ENCODE measurements at regions not wholly inside any gene's neighbourhood (a gene's known extent, or its start where the extent isn't known, plus 50 kb on each side); places are given as distances from the start of the nearest gene placed in this dataset.

GRCh38 chr20:62527781-62528180 lies 52.0 kb upstream of the GATA5 start:
- no peak overlapping the region for H2AFZ ChIP-seq (ENCODE audit: low read length)
- peaks cover 0 to 2% of the 10 kb centered on the region in 2 donors for H3K9me3 ChIP-seq (replicated peaks in 1 of 2; ENCODE audit: control insufficient read depth in 2 of 2, insufficient read depth in 1 of 2, low read depth in 1 of 2, low read length in 2 of 2)
- no peak overlapping the region for H3K23ac ChIP-seq (ENCODE audit: low read depth, low read length, poor library complexity)
- no peak overlapping the region for H2BK120ac ChIP-seq (ENCODE audit: low read depth, low read length)
- H4K91ac ChIP-seq (ENCODE audit: low read depth, low read length, poor library complexity) = no peak overlapping the region
- no peaks in the 10 kb centered on the region for H3K79me1 ChIP-seq (ENCODE audit: low read depth, low read length)
- peaks cover 0 to 57% (median 0%) of the 10 kb centered on the region in 3 experiments for H3K27me3 ChIP-seq (ENCODE audit: control insufficient read depth in 3 of 3, insufficient read depth in 3 of 3, low read depth in 1 of 3, low read length in 3 of 3)
- no peak overlapping the region for H3K9ac ChIP-seq (ENCODE audit: low read depth, low read length, poor library complexity)
- H3K4me2 ChIP-seq (ENCODE audit: insufficient read depth, low read length, poor library complexity, severe bottlenecking) = no peak overlapping the region
- H2BK12ac ChIP-seq (ENCODE audit: low read length) = no peak overlapping the region
- peak overlapping the region; percentile 48 for H3K18ac ChIP-seq (ENCODE audit: low read length)
- WGBS, 2 donors (ENCODE audit: extremely low coverage in 2 of 2, insufficient read length in 2 of 2, insufficient replicate concordance in 1 of 2) = no CpG with 5 or more reads among the region's 20 CpGs
- no peak overlapping the region for H3K27ac ChIP-seq (replicated peaks; ENCODE audit: low read length)
- no peaks in the 10 kb centered on the region for H3K36me3 ChIP-seq (replicated peaks in 1 of 2; ENCODE audit: control insufficient read depth in 2 of 2, insufficient read depth in 2 of 2, low read length in 2 of 2)
- no peak overlapping the region for H3K14ac ChIP-seq (ENCODE audit: low read length)
- peak overlapping the region; percentile 53 for H3K4ac ChIP-seq (ENCODE audit: low read length)
- no peak for DNase-seq (ENCODE audit: low spot score)
- H2BK5ac ChIP-seq (ENCODE audit: low read length) = no peak overlapping the region
- H3K4me3 ChIP-seq (ENCODE audit: low read length in 2 of 2) = no peak overlapping the region
- no peak overlapping the region for H2AK5ac ChIP-seq (ENCODE audit: low read depth, low read length)
- H2BK15ac ChIP-seq (ENCODE audit: low read length) = peak overlapping the region; percentile 67
- no peak overlapping the region for H4K8ac ChIP-seq (ENCODE audit: low read depth, low read length)
- peaks cover 6 to 10% of the 10 kb centered on the region in 2 donors for H3K4me1 ChIP-seq (ENCODE audit: control insufficient read depth in 2 of 2, insufficient read depth in 1 of 2, low read depth in 1 of 2, low read length in 2 of 2)

- Histone ChIP-seq H2BK5ac (ENCODE audit: low read length) (peak overlapping the region; percentile 21), H3K9me3 (replicated peaks in 1 of 2; ENCODE audit: control insufficient read depth in 2 of 2, insufficient read depth in 1 of 2, low read depth in 1 of 2, low read length in 2 of 2) (peaks cover 0 to 2% of the 10 kb centered on the region in 2 donors), H3K27me3 (ENCODE audit: control insufficient read depth in 3 of 3, insufficient read depth in 3 of 3, low read depth in 1 of 3, low read length in 3 of 3) (peaks cover 0 to 55% (median 0%) of the 10 kb centered on the region in 3 experiments), H2BK12ac (ENCODE audit: low read length) (no peak overlapping the region), H3K4me3 (ENCODE audit: low read length in 2 of 2) (no peak overlapping the region), H4K91ac (ENCODE audit: low read depth, low read length, poor library complexity) (no peak overlapping the region), H3K14ac (ENCODE audit: low read length) (peak overlapping the region; percentile 0), H2BK120ac (ENCODE audit: low read depth, low read length) (no peak overlapping the region), H3K4me1 (ENCODE audit: control insufficient read depth in 2 of 2, insufficient read depth in 1 of 2, low read depth in 1 of 2, low read length in 2 of 2) (peaks cover 6 to 8% of the 10 kb centered on the region in 2 donors), H3K36me3 (replicated peaks in 1 of 2; ENCODE audit: control insufficient read depth in 2 of 2, insufficient read depth in 2 of 2, low read length in 2 of 2) (no peaks in the 10 kb centered on the region), H2BK15ac (ENCODE audit: low read length) (no peak overlapping the region), H3K4ac (ENCODE audit: low read length) (no peak overlapping the region), H3K4me2 (ENCODE audit: insufficient read depth, low read length, poor library complexity, severe bottlenecking) (no peak overlapping the region), H3K9ac (ENCODE audit: low read depth, low read length, poor library complexity) (peak overlapping the region; percentile 45), H4K8ac (ENCODE audit: low read depth, low read length) (no peak overlapping the region), H2AFZ (ENCODE audit: low read length) (no peak overlapping the region), H3K18ac (ENCODE audit: low read length) (peak overlapping the region; percentile 27), H2AK5ac (ENCODE audit: low read depth, low read length) (no peak overlapping the region), H3K79me1 (ENCODE audit: low read depth, low read length) (no peaks in the 10 kb centered on the region), H3K23ac (ENCODE audit: low read depth, low read length, poor library complexity) (no peak overlapping the region), H3K27ac (replicated peaks; ENCODE audit: low read length) (no peak overlapping the region)
- no CpG with 5 or more reads among the region's 25 CpGs for WGBS, 2 donors (ENCODE audit: extremely low coverage in 2 of 2, insufficient read length in 2 of 2, insufficient replicate concordance in 1 of 2)
- DNase-seq (ENCODE audit: low spot score) = no peak
Measured at GRCh38 chr20:62528983-62529891, 53.4 kb upstream of the GATA5 start.

DNA sequence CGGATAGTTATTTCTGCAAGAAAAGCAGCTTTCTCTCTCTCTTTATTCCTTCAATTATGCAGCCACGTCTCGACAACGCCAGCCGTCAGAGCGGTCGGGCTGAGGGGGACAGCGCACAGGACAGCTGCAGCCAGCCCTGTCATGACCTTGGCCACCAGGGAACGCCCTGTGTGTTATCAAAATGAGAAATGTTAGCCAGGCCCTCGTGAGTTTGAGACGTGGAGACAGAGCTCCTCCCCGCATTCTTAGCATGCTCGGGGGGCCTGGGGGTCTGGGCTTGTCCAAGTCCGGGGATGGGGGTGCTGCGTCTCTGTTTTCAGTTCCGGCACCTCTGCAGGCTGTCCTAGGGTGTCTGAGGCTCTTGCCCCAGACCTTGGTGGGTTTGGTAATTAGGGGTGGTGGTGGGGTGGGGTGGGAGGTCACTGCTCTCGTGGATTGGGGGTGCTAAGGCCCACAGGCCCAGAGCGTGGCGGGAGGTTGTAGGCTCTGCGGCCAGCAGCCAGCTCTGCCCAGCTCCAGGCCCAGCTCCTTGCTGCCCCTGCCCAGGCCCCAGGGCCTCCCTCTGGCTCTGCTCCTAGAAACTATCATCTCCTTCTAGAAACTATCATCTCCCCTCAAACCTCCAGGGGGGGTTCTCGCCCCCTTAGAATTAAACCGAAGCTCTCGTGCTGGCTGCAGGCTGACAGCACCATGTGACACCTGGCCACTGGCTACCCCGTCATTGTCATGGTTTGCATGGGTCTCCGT lies 54.3 kb upstream of the GATA5 start:
- Histone ChIP-seq H2AFZ (ENCODE audit: low read length) (no peak overlapping the region), H3K4me2 (ENCODE audit: insufficient read depth, low read length, poor library complexity, severe bottlenecking) (no peak overlapping the region), H3K9ac (ENCODE audit: low read depth, low read length, poor library complexity) (no peak overlapping the region), H3K4me3 (ENCODE audit: low read length in 2 of 2) (no peak overlapping the region), H3K27ac (replicated peaks; ENCODE audit: low read length) (no peak overlapping the region), H2AK5ac (ENCODE audit: low read depth, low read length) (peak overlapping the region; percentile 68), H3K9me3 (replicated peaks in 1 of 2; ENCODE audit: control insufficient read depth in 2 of 2, insufficient read depth in 1 of 2, low read depth in 1 of 2, low read length in 2 of 2) (peaks cover 0 to 2% of the 10 kb centered on the region in 2 donors), H2BK15ac (ENCODE audit: low read length) (no peak overlapping the region), H3K14ac (ENCODE audit: low read length) (no peak overlapping the region), H3K4ac (ENCODE audit: low read length) (no peak overlapping the region), H3K4me1 (ENCODE audit: control insufficient read depth in 2 of 2, insufficient read depth in 1 of 2, low read depth in 1 of 2, low read length in 2 of 2) (peaks cover 0 to 2% of the 10 kb centered on the region in 2 donors), H3K27me3 (ENCODE audit: control insufficient read depth in 3 of 3, insufficient read depth in 3 of 3, low read depth in 1 of 3, low read length in 3 of 3) (peaks cover 0 to 55% (median 0%) of the 10 kb centered on the region in 3 experiments), H3K23ac (ENCODE audit: low read depth, low read length, poor library complexity) (no peak overlapping the region), H3K79me1 (ENCODE audit: low read depth, low read length) (no peaks in the 10 kb centered on the region), H2BK120ac (ENCODE audit: low read depth, low read length) (no peak overlapping the region), H3K18ac (ENCODE audit: low read length) (peak overlapping the region; percentile 81), H4K8ac (ENCODE audit: low read depth, low read length) (no peak overlapping the region), H2BK5ac (ENCODE audit: low read length) (peak overlapping the region; percentile 21), H2BK12ac (ENCODE audit: low read length) (no peak overlapping the region), H3K36me3 (replicated peaks in 1 of 2; ENCODE audit: control insufficient read depth in 2 of 2, insufficient read depth in 2 of 2, low read length in 2 of 2) (no peaks in the 10 kb centered on the region), H4K91ac (ENCODE audit: low read depth, low read length, poor library complexity) (no peak overlapping the region)
- WGBS, 2 donors (ENCODE audit: extremely low coverage in 2 of 2, insufficient read length in 2 of 2, insufficient replicate concordance in 1 of 2) = no CpG with 5 or more reads among the region's 25 CpGs
- DNase-seq (ENCODE audit: low spot score) = no peak

GRCh38 chr20:62530643-62531032 lies 54.8 kb upstream of the GATA5 start:
- peak overlapping the region; percentile 3 for H3K9ac ChIP-seq (ENCODE audit: low read depth, low read length, poor library complexity)
- peaks cover 0 to 2% of the 10 kb centered on the region in 2 donors for H3K4me1 ChIP-seq (ENCODE audit: control insufficient read depth in 2 of 2, insufficient read depth in 1 of 2, low read depth in 1 of 2, low read length in 2 of 2)
- H3K79me1 ChIP-seq (ENCODE audit: low read depth, low read length) = no peaks in the 10 kb centered on the region
- DNase-seq (ENCODE audit: low spot score) = no peak
- no peak overlapping the region for H3K4me2 ChIP-seq (ENCODE audit: insufficient read depth, low read length, poor library complexity, severe bottlenecking)
- peak overlapping the region; percentile 81 for H3K18ac ChIP-seq (ENCODE audit: low read length)
- H4K91ac ChIP-seq (ENCODE audit: low read depth, low read length, poor library complexity) = no peak overlapping the region
- no peak overlapping the region for H2BK120ac ChIP-seq (ENCODE audit: low read depth, low read length)
- no peak overlapping the region for H2AFZ ChIP-seq (ENCODE audit: low read length)
- H2AK5ac ChIP-seq (ENCODE audit: low read depth, low read length) = no peak overlapping the region
- no peak overlapping the region for H2BK5ac ChIP-seq (ENCODE audit: low read length)
- H3K9me3 ChIP-seq (replicated peaks in 1 of 2; ENCODE audit: control insufficient read depth in 2 of 2, insufficient read depth in 1 of 2, low read depth in 1 of 2, low read length in 2 of 2) = peaks cover 0 to 2% of the 10 kb centered on the region in 2 donors
- H2BK15ac ChIP-seq (ENCODE audit: low read length) = no peak overlapping the region
- no peak overlapping the region for H3K14ac ChIP-seq (ENCODE audit: low read length)
- no peak overlapping the region for H4K8ac ChIP-seq (ENCODE audit: low read depth, low read length)
- no peak overlapping the region for H2BK12ac ChIP-seq (ENCODE audit: low read length)
- peak overlapping the region; percentile 3 for H3K23ac ChIP-seq (ENCODE audit: low read depth, low read length, poor library complexity)
- no CpG with 5 or more reads among the region's 16 CpGs for WGBS, 2 donors (ENCODE audit: extremely low coverage in 2 of 2, insufficient read length in 2 of 2, insufficient replicate concordance in 1 of 2)
- no peak overlapping the region for H3K27ac ChIP-seq (replicated peaks; ENCODE audit: low read length)
- H3K27me3 ChIP-seq (ENCODE audit: control insufficient read depth in 3 of 3, insufficient read depth in 3 of 3, low read depth in 1 of 3, low read length in 3 of 3) = peaks cover 0 to 55% (median 0%) of the 10 kb centered on the region in 3 experiments
- H3K4ac ChIP-seq (ENCODE audit: low read length) = no peak overlapping the region
- no peaks in the 10 kb centered on the region for H3K36me3 ChIP-seq (replicated peaks in 1 of 2; ENCODE audit: control insufficient read depth in 2 of 2, insufficient read depth in 2 of 2, low read length in 2 of 2)
- H3K4me3 ChIP-seq (ENCODE audit: low read length in 2 of 2) = no peak overlapping the region

Measured in neuronal stem cell (in vitro differentiated cells).